Fibroblast of lung (primary cell): ENCODE measurements at regions not wholly inside any gene's neighbourhood (a gene's known extent, or its start where the extent isn't known, plus 50 kb on each side); places are given as distances from the start of the nearest gene placed in this dataset.
A peak's percentile ranks its signal among the peaks of the same experiment; 100 is the strongest.

ENCODE experiments used
- DNase-seq, 2 donors: peaks; one replicate each; pipeline versions ENCODE4 v3.0.0 to v3.0.0-alpha.2; 2010; ENCODE audit warnings: low read depth in 2 of 2
- H2AFZ ChIP-seq: 2 replicates; pipeline ENCODE4 v1.5.1; 2012; ENCODE audit warnings: low read length, control low read depth, inconsistent platforms
- H3K27ac ChIP-seq: 2 replicates; pipeline ENCODE4 v1.5.1; 2011; ENCODE audit warnings: low read length, control low read depth; ENCODE audit not compliant: insufficient read depth
- H3K27me3 ChIP-seq: 2 replicates; pipeline ENCODE4 v1.5.1; 2011; ENCODE audit warnings: mild to moderate bottlenecking, low read length; ENCODE audit not compliant: control insufficient read depth, insufficient read depth
- H3K36me3 ChIP-seq: 2 replicates; pipeline ENCODE4 v1.5.1; 2011; ENCODE audit warnings: low read length; ENCODE audit not compliant: control insufficient read depth, insufficient read depth
- H3K4me1 ChIP-seq: 2 replicates; pipeline ENCODE4 v1.5.1; 2011; ENCODE audit warnings: low read length; ENCODE audit not compliant: control insufficient read depth, insufficient read depth; ENCODE audit errors: extremely low read depth
- H3K4me2 ChIP-seq: 2 replicates; pipeline ENCODE4 v1.5.1; 2011; ENCODE audit warnings: low read length, control low read depth; ENCODE audit not compliant: insufficient read depth; ENCODE audit errors: extremely low read depth
- H3K4me3 ChIP-seq, 4 experiments: fragments of 200-600 bp in 1 of 4; sonication (generic) in 1 of 4; replicated peaks in 1 of 4; 2 replicates each; pipeline ENCODE4 v1.5.1; 2011 to 2016; ENCODE audit warnings: low read length in 4 of 4, low read depth in 3 of 4, mild to moderate bottlenecking in 3 of 4, control low read depth in 2 of 4, inconsistent platforms in 1 of 4, mixed read lengths in 1 of 4; ENCODE audit not compliant: insufficient read depth in 1 of 4; ENCODE audit errors: control extremely low read depth in 1 of 4
- H3K79me2 ChIP-seq: 2 replicates; pipeline ENCODE4 v1.5.1; 2012; ENCODE audit warnings: mild to moderate bottlenecking, low read length, inconsistent platforms; ENCODE audit not compliant: control insufficient read depth, insufficient read depth
- H3K9ac ChIP-seq: 2 replicates; pipeline ENCODE4 v1.5.1; 2011; ENCODE audit warnings: mild to moderate bottlenecking, low read length, control low read depth; ENCODE audit not compliant: insufficient read depth
- H3K9me3 ChIP-seq: 2 replicates; pipeline ENCODE4 v1.5.1; 2012; ENCODE audit warnings: low read depth, low read length; ENCODE audit not compliant: control insufficient read depth, insufficient read depth
- H4K20me1 ChIP-seq: 2 replicates; pipeline ENCODE4 v1.5.1; 2011; ENCODE audit warnings: low read length; ENCODE audit not compliant: control insufficient read depth, insufficient read depth; ENCODE audit errors: extremely low read depth
- CTCF ChIP-seq, 2 donors: IDR thresholded peaks in 1 of 2; conservative IDR thresholded peaks in 1 of 2; 1 replicate in 1 of 2; 2 replicates in 1 of 2; pipeline ENCODE4 v1.5.1; 2011 to 2012; ENCODE audit warnings: low read length in 2 of 2, control low read depth in 1 of 2, inconsistent platforms in 1 of 2, low read depth in 1 of 2, mild to moderate bottlenecking in 1 of 2
- EZH2 ChIP-seq: IDR thresholded peaks from 2 replicates; pipeline ENCODE4 v1.5.1; 2012; ENCODE audit warnings: low read length, control low read depth, mild to moderate bottlenecking; ENCODE audit errors: missing control alignments

- no peak for TF ChIP-seq CTCF (conservative IDR thresholded peaks at IDR 0.05 in 1 of 2, IDR thresholded peaks at IDR 0.05 in 1 of 2; ENCODE audit: low read depth in 1 of 2, low read length in 2 of 2)
- TF ChIP-seq EZH2 = no peak
- Histone ChIP-seq H3K4me2 (no peak overlapping the region), H4K20me1 (no peaks in the 10 kb centered on the region), H3K27me3 (no peaks in the 10 kb centered on the region), H3K27ac (no peak overlapping the region), H3K4me1 (no peaks in the 10 kb centered on the region), H3K79me2 (no peaks in the 10 kb centered on the region), H2AFZ (no peak overlapping the region), H3K9me3 (no peaks in the 10 kb centered on the region), H3K4me3 (no peak overlapping the region), H3K9ac (no peak overlapping the region), H3K36me3 (no peaks in the 10 kb centered on the region)
- no peak for DNase-seq
Observed at GRCh38 chr10:117477211-117477947, 65.2 kb upstream of the EMX2 start.

- H2AFZ ChIP-seq = no peak overlapping the region
- no peak for DNase-seq
- H3K4me1 ChIP-seq = no peaks in the 10 kb centered on the region
- no peak overlapping the region for H3K4me3 ChIP-seq
- H3K27me3 ChIP-seq = no peaks in the 10 kb centered on the region
- H3K9ac ChIP-seq = no peak overlapping the region
- H3K27ac ChIP-seq = no peak overlapping the region
- H3K79me2 ChIP-seq = no peaks in the 10 kb centered on the region
- no peaks in the 10 kb centered on the region for H3K36me3 ChIP-seq
- no peaks in the 10 kb centered on the region for H3K9me3 ChIP-seq
- no peak for TF ChIP-seq CTCF (conservative IDR thresholded peaks at IDR 0.05 in 1 of 2, IDR thresholded peaks at IDR 0.05 in 1 of 2; ENCODE audit: low read depth in 1 of 2, low read length in 2 of 2)
- TF ChIP-seq EZH2 = no peak
- H3K4me2 ChIP-seq = no peak overlapping the region
- no peaks in the 10 kb centered on the region for H4K20me1 ChIP-seq
Observed at GRCh38 chr10:117476716-117477115, 65.8 kb upstream of the EMX2 start.

- H3K27me3 ChIP-seq = no peaks in the 10 kb centered on the region
- H3K36me3 ChIP-seq = no peaks in the 10 kb centered on the region
- TF ChIP-seq EZH2 (no peak), CTCF (conservative IDR thresholded peaks at IDR 0.05 in 1 of 2, IDR thresholded peaks at IDR 0.05 in 1 of 2; ENCODE audit: low read depth in 1 of 2, low read length in 2 of 2) (no peak)
- H3K4me3 ChIP-seq = no peak overlapping the region
- no peak overlapping the region for H3K9ac ChIP-seq
- no peak overlapping the region for H2AFZ ChIP-seq
- no peak overlapping the region for H3K4me2 ChIP-seq
- H3K79me2 ChIP-seq = no peaks in the 10 kb centered on the region
- H4K20me1 ChIP-seq = no peaks in the 10 kb centered on the region
- H3K27ac ChIP-seq = no peak overlapping the region
- DNase-seq = peak in 1 of 2 donors; percentile 19
- no peaks in the 10 kb centered on the region for H3K9me3 ChIP-seq
- H3K4me1 ChIP-seq = no peaks in the 10 kb centered on the region
Observed at GRCh38 chr10:117476281-117476680, 66.3 kb upstream of the EMX2 start.
